Endothelial cell (in vitro differentiated cells): ENCODE measurements at regions not wholly inside any gene's neighbourhood (a gene's known extent, or its start where the extent isn't known, plus 50 kb on each side); places are given as distances from the start of the nearest gene placed in this dataset.

Experiments
- DNase-seq: peaks from one replicate; pipeline ENCODE4 v3.0.0; 2021; ENCODE audit warnings: low spot score
- H3K27ac Mint-ChIP-seq: one replicate; pipeline ENCODE4 v1.8.0; 2021; ENCODE audit warnings: mixed read lengths, inconsistent platforms; ENCODE audit not compliant: unreplicated experiment
- H3K27me3 Mint-ChIP-seq: one replicate; pipeline ENCODE4 v1.8.0; 2021; ENCODE audit warnings: mild to moderate bottlenecking, moderate library complexity, mixed read lengths, inconsistent platforms; ENCODE audit not compliant: unreplicated experiment
- H3K36me3 Mint-ChIP-seq: one replicate; pipeline ENCODE4 v1.8.0; 2021; ENCODE audit warnings: mild to moderate bottlenecking, low read depth, mixed read lengths, inconsistent platforms; ENCODE audit not compliant: unreplicated experiment
- H3K4me1 Mint-ChIP-seq: one replicate; pipeline ENCODE4 v1.8.0; 2021; ENCODE audit warnings: mild to moderate bottlenecking, mixed read lengths, inconsistent platforms; ENCODE audit not compliant: unreplicated experiment
- H3K4me3 Mint-ChIP-seq: one replicate; pipeline ENCODE4 v1.8.0; 2021; ENCODE audit warnings: mild to moderate bottlenecking, mixed read lengths, inconsistent platforms; ENCODE audit not compliant: unreplicated experiment
- H3K9me3 Mint-ChIP-seq: one replicate; pipeline ENCODE4 v1.8.0; 2021; ENCODE audit warnings: mixed read lengths, inconsistent platforms; ENCODE audit not compliant: unreplicated experiment
- TF ChIP-seq, protein P1 (sequence below): fragments of 200-600 bp; sonication (generic); IDR thresholded peaks from one replicate; pipeline ENCODE4 v1.5.0; 2021; ENCODE audit warnings: antibody characterized with exemption; ENCODE audit not compliant: unreplicated experiment

GRCh38 chr1:90505806-90506205 lies 211.3 kb downstream of the BARHL2 start:
- Mint-ChIP-seq H3K36me3 (no peaks in the 10 kb centered on the region), H3K9me3 (no peaks in the 10 kb centered on the region), H3K4me3 (no peak overlapping the region), H3K27ac (no peak overlapping the region), H3K4me1 (peaks cover 4% of the 10 kb centered on the region), H3K27me3 (no peaks in the 10 kb centered on the region)
- DNase-seq: no peak
- TF ChIP-seq, protein P1, sequence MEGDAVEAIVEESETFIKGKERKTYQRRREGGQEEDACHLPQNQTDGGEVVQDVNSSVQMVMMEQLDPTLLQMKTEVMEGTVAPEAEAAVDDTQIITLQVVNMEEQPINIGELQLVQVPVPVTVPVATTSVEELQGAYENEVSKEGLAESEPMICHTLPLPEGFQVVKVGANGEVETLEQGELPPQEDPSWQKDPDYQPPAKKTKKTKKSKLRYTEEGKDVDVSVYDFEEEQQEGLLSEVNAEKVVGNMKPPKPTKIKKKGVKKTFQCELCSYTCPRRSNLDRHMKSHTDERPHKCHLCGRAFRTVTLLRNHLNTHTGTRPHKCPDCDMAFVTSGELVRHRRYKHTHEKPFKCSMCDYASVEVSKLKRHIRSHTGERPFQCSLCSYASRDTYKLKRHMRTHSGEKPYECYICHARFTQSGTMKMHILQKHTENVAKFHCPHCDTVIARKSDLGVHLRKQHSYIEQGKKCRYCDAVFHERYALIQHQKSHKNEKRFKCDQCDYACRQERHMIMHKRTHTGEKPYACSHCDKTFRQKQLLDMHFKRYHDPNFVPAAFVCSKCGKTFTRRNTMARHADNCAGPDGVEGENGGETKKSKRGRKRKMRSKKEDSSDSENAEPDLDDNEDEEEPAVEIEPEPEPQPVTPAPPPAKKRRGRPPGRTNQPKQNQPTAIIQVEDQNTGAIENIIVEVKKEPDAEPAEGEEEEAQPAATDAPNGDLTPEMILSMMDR: no peak

GRCh38 chr1:90504509-90504908 lies 212.6 kb downstream of the BARHL2 start:
- Mint-ChIP-seq H3K9me3 (no peaks in the 10 kb centered on the region), H3K36me3 (no peaks in the 10 kb centered on the region), H3K4me1 (peaks cover 4% of the 10 kb centered on the region), H3K4me3 (no peak overlapping the region), H3K27me3 (peaks cover 1% of the 10 kb centered on the region), H3K27ac (no peak overlapping the region)
- DNase-seq: no peak
- TF ChIP-seq, protein P1: no peak

GRCh38 chr1:90502696-90503095 lies 214.4 kb downstream of the BARHL2 start:
- no peak overlapping the region for H3K27ac Mint-ChIP-seq
- H3K27me3 Mint-ChIP-seq: peaks cover 1% of the 10 kb centered on the region
- no peak overlapping the region for H3K4me3 Mint-ChIP-seq
- peaks cover 4% of the 10 kb centered on the region for H3K4me1 Mint-ChIP-seq
- no peaks in the 10 kb centered on the region for H3K9me3 Mint-ChIP-seq
- TF ChIP-seq, protein P1: no peak
- H3K36me3 Mint-ChIP-seq: no peaks in the 10 kb centered on the region
- no peak for DNase-seq

- DNase-seq: no peak
- TF ChIP-seq, protein P1: no peak
- Mint-ChIP-seq H3K27ac (no peak overlapping the region), H3K36me3 (no peaks in the 10 kb centered on the region), H3K27me3 (peaks cover 1% of the 10 kb centered on the region), H3K4me1 (peaks cover 4% of the 10 kb centered on the region), H3K9me3 (no peaks in the 10 kb centered on the region), H3K4me3 (no peak overlapping the region)
These were observed 214.9 kb downstream of the BARHL2 start for GRCh38 chr1:90502194-90502593.

DNA sequence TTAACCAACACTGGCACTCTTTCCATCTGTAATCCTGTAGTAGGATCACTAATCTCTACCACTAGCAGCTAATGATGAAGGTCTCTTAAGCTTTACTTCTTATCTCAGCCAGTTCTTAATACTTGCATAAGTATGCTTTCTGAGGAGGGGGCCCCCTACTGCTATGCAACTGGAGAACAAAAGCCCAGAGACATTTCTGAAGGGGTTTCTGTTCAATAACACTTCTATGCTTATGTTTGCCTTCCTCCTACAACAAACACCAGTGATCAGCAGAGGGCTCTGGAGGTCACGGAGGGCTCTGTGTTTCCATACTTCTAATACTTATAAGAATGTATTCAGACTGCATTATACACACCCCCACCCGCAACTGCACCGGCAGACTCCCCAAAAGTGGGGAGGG lies 215.8 kb downstream of the BARHL2 start:
- no peaks in the 10 kb centered on the region for H3K36me3 Mint-ChIP-seq
- H3K4me3 Mint-ChIP-seq: no peak overlapping the region
- DNase-seq: no peak
- no peaks in the 10 kb centered on the region for H3K9me3 Mint-ChIP-seq
- TF ChIP-seq, protein P1: no peak
- H3K27ac Mint-ChIP-seq: no peak overlapping the region
- H3K4me1 Mint-ChIP-seq: peaks cover 4% of the 10 kb centered on the region
- H3K27me3 Mint-ChIP-seq: peaks cover 1% of the 10 kb centered on the region
